SK-N-MC (cell line): ENCODE measurements at regions not wholly inside any gene's neighbourhood (a gene's known extent, or its start where the extent isn't known, plus 50 kb on each side); places are given as distances from the start of the nearest gene placed in this dataset.

ENCODE experiments used
- EZH2 ChIP-seq: fragments of 200-600 bp; sonication (generic); IDR thresholded peaks from one replicate; pipeline ENCODE4 v1.6.1; 2017; ENCODE audit warnings: antibody characterized with exemption
- FOXP2 ChIP-seq: optimal IDR thresholded peaks from 2 replicates; pipeline ENCODE3; 2011; ENCODE audit warnings: mild to moderate bottlenecking, moderate library complexity; ENCODE audit not compliant: insufficient read depth; ENCODE audit errors: extremely low read length, control extremely low read depth
- POLR2AphosphoS5 ChIP-seq: IDR thresholded peaks from 2 replicates; pipeline ENCODE4 v1.6.1; 2012; ENCODE audit warnings: mild to moderate bottlenecking, low read depth, low read length, borderline replicate concordance

DNA sequence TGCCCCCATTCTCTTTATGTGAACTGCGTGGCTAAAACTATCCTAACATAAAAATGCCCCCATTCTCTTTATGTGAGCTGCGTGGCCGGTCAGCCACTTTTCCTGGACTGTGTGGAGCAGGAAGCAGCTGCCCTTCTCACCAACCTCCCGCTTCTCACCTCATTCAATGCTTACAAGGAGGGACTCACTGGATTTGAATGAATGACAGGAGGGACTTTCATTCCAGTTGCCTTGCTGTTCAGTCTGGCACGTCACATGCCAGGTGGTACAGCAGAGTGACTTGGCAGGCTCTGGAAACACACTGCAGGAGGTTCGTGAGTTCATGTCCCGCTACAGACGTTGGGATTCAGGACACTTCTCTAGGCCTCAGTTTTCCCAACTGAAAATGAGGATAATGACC, 60.2 kb upstream of the NFIL3 start:
- no peak for TF ChIP-seq EZH2
- no peak for TF ChIP-seq POLR2AphosphoS5
- TF ChIP-seq FOXP2, result no peak
